Neural cell (in vitro differentiated cells): ENCODE measurements at regions not wholly inside any gene's neighbourhood (a gene's known extent, or its start where the extent isn't known, plus 50 kb on each side); places are given as distances from the start of the nearest gene placed in this dataset.

Experiments
- H2AFZ ChIP-seq: fragments of 200-600, 300-800 bp; sonication (generic), shearing (Covaris generic); 2 replicates; pipeline ENCODE4 v1.6.0; 2014; ENCODE audit warnings: low read depth, mild to moderate bottlenecking, antibody characterized with exemption, low read length, moderate library complexity
- H3F3A ChIP-seq: fragments of 200-600 bp; shearing (Covaris generic); 2 replicates; pipeline ENCODE4 v1.6.1; 2016; ENCODE audit warnings: mild to moderate bottlenecking, moderate library complexity, mixed read lengths, antibody characterized with exemption, low read length; ENCODE audit not compliant: insufficient read depth, poor library complexity, severe bottlenecking
- H3K27ac ChIP-seq: fragments of 200-600, 300-800 bp; sonication (generic), shearing (Covaris generic); 2 replicates; pipeline ENCODE4 v1.5.1; 2014; ENCODE audit warnings: mild to moderate bottlenecking, low read length, moderate library complexity
- H3K27me3 ChIP-seq: fragments of 300-800, 200-600 bp; sonication (generic), shearing (Covaris generic); 2 replicates; pipeline ENCODE4 v1.6.0; 2014; ENCODE audit warnings: mild to moderate bottlenecking, low read depth, low read length, moderate library complexity; ENCODE audit not compliant: insufficient read depth
- H3K36me3 ChIP-seq: fragments of 300-800, 200-600 bp; sonication (generic), shearing (Covaris generic); 2 replicates; pipeline ENCODE4 v1.5.1; 2014; ENCODE audit warnings: mild to moderate bottlenecking, antibody characterized with exemption, low read length, moderate library complexity; ENCODE audit not compliant: insufficient read depth
- H3K4me2 ChIP-seq: fragments of 300-800, 200-600 bp; sonication (generic), shearing (Covaris generic); 2 replicates; pipeline ENCODE4 v1.6.0; 2014; ENCODE audit warnings: mild to moderate bottlenecking, low read length
- H3K4me3 ChIP-seq: fragments of 300-800, 200-600 bp; sonication (generic), shearing (Covaris generic); 2 replicates; pipeline ENCODE4 v1.5.1; 2014; ENCODE audit warnings: mild to moderate bottlenecking, low read length, moderate library complexity
- H3K79me2 ChIP-seq: fragments of 200-600 bp; shearing (Covaris generic); replicated peaks from 2 replicates; pipeline ENCODE4 v1.6.0; 2014; ENCODE audit warnings: mild to moderate bottlenecking, low read length, moderate library complexity; ENCODE audit not compliant: insufficient read depth
- H3K9ac ChIP-seq: fragments of 300-800, 200-600 bp; sonication (generic), shearing (Covaris generic); 2 replicates; pipeline ENCODE4 v1.6.1; 2016; ENCODE audit warnings: mild to moderate bottlenecking, low read length, mixed read lengths
- H3K9me2 ChIP-seq: fragments of 200-600 bp; shearing (Covaris generic); 2 replicates; pipeline ENCODE4 v1.6.1; 2016; ENCODE audit warnings: mild to moderate bottlenecking, low read length, mixed read lengths; ENCODE audit not compliant: insufficient read depth
- H3K9me3 ChIP-seq: fragments of 200-600, 300-800 bp; sonication (generic), shearing (Covaris generic); 2 replicates; pipeline ENCODE4 v1.6.1; 2016; ENCODE audit warnings: mild to moderate bottlenecking, mixed run types, low read length, moderate library complexity, mixed read lengths
- H4K20me1 ChIP-seq: fragments of 200-600 bp; shearing (Covaris generic); 2 replicates; pipeline ENCODE4 v1.6.1; 2016; ENCODE audit warnings: mild to moderate bottlenecking, mixed run types; ENCODE audit not compliant: insufficient read depth
- EP300 ChIP-seq: fragments of 450-650 bp; conservative IDR thresholded peaks from 2 replicates; pipeline ENCODE4 v1.6.1; 2014; ENCODE audit warnings: antibody characterized with exemption, mild to moderate bottlenecking, moderate library complexity; ENCODE audit not compliant: poor library complexity, severe bottlenecking
- EZH2 ChIP-seq: fragments of 200-600, 300-800 bp; shearing (Covaris generic), sonication (generic); IDR thresholded peaks from 2 replicates; pipeline ENCODE4 v1.6.1; 2014; ENCODE audit warnings: antibody characterized with exemption, low read length, borderline replicate concordance, mild to moderate bottlenecking; ENCODE audit not compliant: insufficient read depth, poor library complexity, severe bottlenecking
- MXI1 ChIP-seq: fragments of 450-650 bp; conservative IDR thresholded peaks from 2 replicates; pipeline ENCODE4 v1.6.1; 2014; ENCODE audit warnings: antibody characterized with exemption, mild to moderate bottlenecking; ENCODE audit not compliant: poor library complexity, severe bottlenecking
- POLR2AphosphoS5 ChIP-seq: IDR thresholded peaks from 2 replicates; pipeline ENCODE4 v1.6.1; 2012
- RAD21 ChIP-seq: fragments of 450-650 bp; conservative IDR thresholded peaks from 2 replicates; pipeline ENCODE4 v1.6.1; 2014; ENCODE audit warnings: antibody characterized with exemption, mild to moderate bottlenecking, moderate library complexity
- REST ChIP-seq: IDR thresholded peaks from 2 replicates; pipeline ENCODE4 v1.6.1; 2012; ENCODE audit warnings: borderline replicate concordance
- SMC3 ChIP-seq: fragments of 450-650 bp; conservative IDR thresholded peaks from 2 replicates; pipeline ENCODE4 v1.6.1; 2014; ENCODE audit warnings: antibody characterized with exemption, mild to moderate bottlenecking, moderate library complexity; ENCODE audit not compliant: poor library complexity
- TAF1 ChIP-seq: IDR thresholded peaks from 2 replicates; pipeline ENCODE4 v1.6.1; 2012; ENCODE audit warnings: low read depth
- TF ChIP-seq, protein P1 (sequence below): fragments of 450-650 bp; IDR thresholded peaks from 2 replicates; pipeline ENCODE4 v1.5.1; 2014; ENCODE audit warnings: antibody characterized with exemption, mild to moderate bottlenecking, moderate library complexity; ENCODE audit not compliant: poor library complexity, severe bottlenecking

DNA sequence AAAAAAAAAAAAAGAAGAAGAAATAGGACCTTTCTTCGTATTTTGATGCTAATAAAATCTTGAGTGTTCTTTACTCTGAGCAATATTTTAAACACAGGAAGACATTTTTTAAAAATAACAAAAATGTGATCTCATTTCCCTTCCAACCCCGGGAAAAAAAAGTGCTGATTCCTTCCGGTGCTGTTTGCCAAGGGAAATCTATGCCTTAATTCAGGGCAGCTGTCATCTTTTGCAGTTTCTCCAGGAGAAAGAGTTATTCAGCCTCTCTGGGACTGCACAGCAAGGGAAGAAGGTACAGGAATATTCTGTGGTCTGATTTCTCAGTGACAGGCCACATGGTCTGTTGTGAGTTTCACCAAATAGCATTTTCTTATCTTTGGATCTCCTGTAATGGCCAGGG is 291.9 kb upstream of the IRX1 start:
- Histone ChIP-seq H3K9ac (no peak overlapping the region), H3K27ac (no peak overlapping the region), H3K27me3 (no peaks in the 10 kb centered on the region), H4K20me1 (no peaks in the 10 kb centered on the region), H3K36me3 (no peaks in the 10 kb centered on the region), H3K4me2 (no peak overlapping the region), H3K9me2 (no peaks in the 10 kb centered on the region), H2AFZ (no peak overlapping the region), H3K79me2 (no peaks in the 10 kb centered on the region), H3K9me3 (no peaks in the 10 kb centered on the region), H3F3A (no peaks in the 10 kb centered on the region), H3K4me3 (no peak overlapping the region)
- TF ChIP-seq MXI1 (no peak), POLR2AphosphoS5 (no peak), EZH2 (no peak), REST (no peak), RAD21 (no peak), EP300 (no peak), SMC3 (no peak), TAF1 (no peak)
- TF ChIP-seq, protein P1, sequence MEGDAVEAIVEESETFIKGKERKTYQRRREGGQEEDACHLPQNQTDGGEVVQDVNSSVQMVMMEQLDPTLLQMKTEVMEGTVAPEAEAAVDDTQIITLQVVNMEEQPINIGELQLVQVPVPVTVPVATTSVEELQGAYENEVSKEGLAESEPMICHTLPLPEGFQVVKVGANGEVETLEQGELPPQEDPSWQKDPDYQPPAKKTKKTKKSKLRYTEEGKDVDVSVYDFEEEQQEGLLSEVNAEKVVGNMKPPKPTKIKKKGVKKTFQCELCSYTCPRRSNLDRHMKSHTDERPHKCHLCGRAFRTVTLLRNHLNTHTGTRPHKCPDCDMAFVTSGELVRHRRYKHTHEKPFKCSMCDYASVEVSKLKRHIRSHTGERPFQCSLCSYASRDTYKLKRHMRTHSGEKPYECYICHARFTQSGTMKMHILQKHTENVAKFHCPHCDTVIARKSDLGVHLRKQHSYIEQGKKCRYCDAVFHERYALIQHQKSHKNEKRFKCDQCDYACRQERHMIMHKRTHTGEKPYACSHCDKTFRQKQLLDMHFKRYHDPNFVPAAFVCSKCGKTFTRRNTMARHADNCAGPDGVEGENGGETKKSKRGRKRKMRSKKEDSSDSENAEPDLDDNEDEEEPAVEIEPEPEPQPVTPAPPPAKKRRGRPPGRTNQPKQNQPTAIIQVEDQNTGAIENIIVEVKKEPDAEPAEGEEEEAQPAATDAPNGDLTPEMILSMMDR = no peak

- Histone ChIP-seq H3K9ac (no peak overlapping the region), H3K9me3 (no peaks in the 10 kb centered on the region), H3K36me3 (no peaks in the 10 kb centered on the region), H3F3A (no peaks in the 10 kb centered on the region), H4K20me1 (no peaks in the 10 kb centered on the region), H3K4me2 (no peak overlapping the region), H3K27ac (no peak overlapping the region), H3K79me2 (no peaks in the 10 kb centered on the region), H3K27me3 (no peaks in the 10 kb centered on the region), H3K4me3 (no peak overlapping the region), H2AFZ (no peak overlapping the region), H3K9me2 (no peaks in the 10 kb centered on the region)
- no peak for TF ChIP-seq POLR2AphosphoS5
- TF ChIP-seq REST = no peak
- TF ChIP-seq EP300 = no peak
- TF ChIP-seq EZH2 = no peak
- no peak for TF ChIP-seq SMC3
- TF ChIP-seq RAD21 = no peak
- no peak for TF ChIP-seq TAF1
- no peak for TF ChIP-seq MXI1
- TF ChIP-seq, protein P1 = no peak
Observed at GRCh38 chr5:3302228-3302627, 293.4 kb upstream of the IRX1 start.
